ENCODE measurements at regions not wholly inside any gene's neighbourhood (a gene's known extent, or its start where the extent isn't known, plus 50 kb on each side); places are given as distances from the start of the nearest gene placed in this dataset.

- TF ChIP-seq GATA2 (IDR thresholded peaks at IDR 0.05; ENCODE audit: low read depth, low read length) (no peak), GATA3 (IDR thresholded peaks at IDR 0.05; ENCODE audit: low read depth, low read length) (no peak)
Observed at GRCh38 chr22:47571616-47572015, 809.2 kb downstream of the TBC1D22A start.
